ENCODE measurements at regions not wholly inside any gene's neighbourhood (a gene's known extent, or its start where the extent isn't known, plus 50 kb on each side); places are given as distances from the start of the nearest gene placed in this dataset.

DNA sequence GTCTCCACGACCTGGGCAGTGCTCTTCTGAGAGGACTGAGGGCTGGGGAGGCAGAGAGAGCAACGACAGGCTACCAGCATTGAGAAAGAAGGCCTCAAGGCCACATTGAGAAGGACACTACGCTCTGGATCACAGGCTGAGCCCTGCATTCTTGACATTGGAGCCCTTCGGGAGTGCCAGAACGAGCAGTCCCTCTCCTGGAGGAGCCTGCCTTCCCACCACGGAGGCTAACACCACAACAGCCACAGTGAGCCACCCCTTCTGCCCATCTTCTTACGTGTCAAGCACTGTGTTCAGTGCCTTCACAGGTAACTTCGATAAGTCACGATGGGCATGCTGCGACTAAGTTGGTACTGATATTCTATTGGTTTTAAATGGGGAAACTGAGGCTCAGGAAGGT lies 267.8 kb downstream of the RPS24 start:
- no peak for DNase-seq
- Histone ChIP-seq H3K27me3 (no peaks in the 10 kb centered on the region), H3K4me1 (peaks cover 4 to 14% of the 10 kb centered on the region in 2 donors), H3K4me3 (replicated peaks in 1 of 3) (no peak overlapping the region), H3K9me3 (no peaks in the 10 kb centered on the region), H3K36me3 (no peaks in the 10 kb centered on the region), H3K27ac (no peak overlapping the region)
- TF ChIP-seq, protein P1, sequence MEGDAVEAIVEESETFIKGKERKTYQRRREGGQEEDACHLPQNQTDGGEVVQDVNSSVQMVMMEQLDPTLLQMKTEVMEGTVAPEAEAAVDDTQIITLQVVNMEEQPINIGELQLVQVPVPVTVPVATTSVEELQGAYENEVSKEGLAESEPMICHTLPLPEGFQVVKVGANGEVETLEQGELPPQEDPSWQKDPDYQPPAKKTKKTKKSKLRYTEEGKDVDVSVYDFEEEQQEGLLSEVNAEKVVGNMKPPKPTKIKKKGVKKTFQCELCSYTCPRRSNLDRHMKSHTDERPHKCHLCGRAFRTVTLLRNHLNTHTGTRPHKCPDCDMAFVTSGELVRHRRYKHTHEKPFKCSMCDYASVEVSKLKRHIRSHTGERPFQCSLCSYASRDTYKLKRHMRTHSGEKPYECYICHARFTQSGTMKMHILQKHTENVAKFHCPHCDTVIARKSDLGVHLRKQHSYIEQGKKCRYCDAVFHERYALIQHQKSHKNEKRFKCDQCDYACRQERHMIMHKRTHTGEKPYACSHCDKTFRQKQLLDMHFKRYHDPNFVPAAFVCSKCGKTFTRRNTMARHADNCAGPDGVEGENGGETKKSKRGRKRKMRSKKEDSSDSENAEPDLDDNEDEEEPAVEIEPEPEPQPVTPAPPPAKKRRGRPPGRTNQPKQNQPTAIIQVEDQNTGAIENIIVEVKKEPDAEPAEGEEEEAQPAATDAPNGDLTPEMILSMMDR (IDR thresholded peaks at IDR 0.05) = no peak
- TF ChIP-seq POLR2A (IDR thresholded peaks at IDR 0.05) = no peak
- intact Hi-C loops (cut with DNase I) = loop anchor here (10.0 kb wide), 1 partner anchor 893 kb away; no protein-coding TSS in a partner anchor
- 76 to 86% methylated on average over 10 of the region's 10 CpGs for WGBS, 2 donors

DNA sequence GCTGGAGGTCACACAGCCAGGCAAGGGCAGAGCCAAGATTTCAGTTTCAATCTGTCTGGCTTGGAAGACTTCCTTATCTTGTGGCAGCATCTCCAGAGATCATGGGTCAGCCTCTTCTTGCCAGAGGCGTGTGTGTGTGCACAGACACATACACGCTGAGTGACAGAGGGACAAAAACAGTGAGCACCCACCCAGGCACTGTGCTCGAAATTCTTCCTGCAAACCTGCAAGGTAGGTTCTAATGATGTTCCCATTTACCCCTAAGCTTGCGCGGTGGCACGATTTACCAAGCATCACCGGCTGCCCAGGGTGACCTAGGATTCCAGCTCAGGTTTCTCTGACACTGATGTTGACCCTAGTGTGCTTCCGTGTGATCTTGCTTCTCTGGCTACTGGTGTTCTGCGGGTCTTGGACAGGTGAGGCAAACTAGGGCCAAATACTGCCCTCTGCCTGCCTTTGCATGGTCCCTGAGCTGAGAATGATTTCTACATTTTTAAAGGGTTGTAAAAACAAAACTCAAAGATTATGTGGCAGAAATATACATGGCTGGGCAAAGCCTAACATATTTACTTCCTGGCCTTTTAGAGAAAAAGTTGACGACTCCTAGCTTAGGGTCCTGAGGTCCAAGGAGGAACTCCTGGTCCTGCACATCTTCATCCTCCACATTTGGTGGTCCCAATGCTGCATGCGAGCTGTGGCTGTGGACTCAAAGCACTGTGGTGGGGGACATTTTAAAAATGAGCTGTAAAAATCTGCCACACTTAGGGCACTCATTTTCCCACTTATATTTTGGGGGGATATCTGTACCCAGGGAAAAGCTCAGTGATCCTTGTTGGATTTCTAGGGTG lies 268.5 kb downstream of the RPS24 start:
- TF ChIP-seq POLR2A (IDR thresholded peaks at IDR 0.05) = no peak
- TF ChIP-seq, protein P1 (IDR thresholded peaks at IDR 0.05) = peak in 4 of 6 experiments; percentile 28 to 48 (median 37)
- Histone ChIP-seq H3K27me3 (no peaks in the 10 kb centered on the region), H3K36me3 (no peaks in the 10 kb centered on the region), H3K4me3 (replicated peaks in 1 of 3) (no peak overlapping the region), H3K27ac (peak overlapping the region; percentile 89 to 95 (median 89)), H3K4me1 (peaks cover 4 to 14% of the 10 kb centered on the region in 2 donors), H3K9me3 (no peaks in the 10 kb centered on the region)
- intact Hi-C loops (cut with DNase I) = loop anchor here (10.0 kb wide), 1 partner anchor 893 kb away; no protein-coding TSS in a partner anchor
- WGBS, 2 donors = 63 to 72% methylated on average over 11 of the region's 11 CpGs
- peak; percentile 44 to 48 for DNase-seq

GRCh38 chr10:78302739-78302988 lies 269.0 kb downstream of the RPS24 start:
- Histone ChIP-seq H3K27ac (peak overlapping the region; percentile 89 to 95 (median 89)), H3K9me3 (no peaks in the 10 kb centered on the region), H3K27me3 (no peaks in the 10 kb centered on the region), H3K4me3 (replicated peaks in 1 of 3) (peak overlapping the region; percentile 12 to 40 (median 35)), H3K36me3 (no peaks in the 10 kb centered on the region), H3K4me1 (peaks cover 4 to 14% of the 10 kb centered on the region in 2 donors)
- 0 to 8% methylated on average over 3 of the region's 3 CpGs for WGBS, 2 donors
- intact Hi-C loops (cut with DNase I) = loop anchor here (10.0 kb wide), 1 partner anchor 892 kb away; no protein-coding TSS in a partner anchor
- TF ChIP-seq POLR2A (IDR thresholded peaks at IDR 0.05) = no peak
- TF ChIP-seq, protein P1 (IDR thresholded peaks at IDR 0.05) = no peak
- DNase-seq = peak in 1 of 2 donors; percentile 78

- no peaks in the 10 kb centered on the region for H3K36me3 ChIP-seq
- H3K9me3 ChIP-seq = no peaks in the 10 kb centered on the region
- peak overlapping the region; percentile 12 to 40 (median 35) for H3K4me3 ChIP-seq (replicated peaks in 1 of 3)
- H3K27ac ChIP-seq = peak overlapping the region; percentile 89 to 95 (median 89)
- peak; percentile 51 to 92 for TF ChIP-seq POLR2A (IDR thresholded peaks at IDR 0.05)
- TF ChIP-seq, protein P1 (IDR thresholded peaks at IDR 0.05) = peak; percentile 43 to 83 (median 70)
- DNase-seq = peak; percentile 96 to 97
- WGBS, 2 donors = 8 to 13% methylated on average over 30 to 54 of the region's 81 CpGs
- H3K27me3 ChIP-seq = no peaks in the 10 kb centered on the region
- H3K4me1 ChIP-seq = peaks cover 4 to 14% of the 10 kb centered on the region in 2 donors
- intact Hi-C loops (cut with DNase I) = loop anchor here (10.0 kb wide), 1 partner anchor 892 kb away; no protein-coding TSS in a partner anchor
These were observed 269.6 kb downstream of the RPS24 start for GRCh38 chr10:78302989-78303854.

Data from thyroid gland (tissue), 4 donors.